Smooth muscle cell (in vitro differentiated cells): ENCODE measurements at regions not wholly inside any gene's neighbourhood (a gene's known extent, or its start where the extent isn't known, plus 50 kb on each side); places are given as distances from the start of the nearest gene placed in this dataset.
A peak's percentile ranks its signal among the peaks of the same experiment; 100 is the strongest.

Source experiments
- DNase-seq: peaks from one replicate; lab custom pipeline; 2025; ENCODE audit not compliant: unreplicated experiment; lab: John Stamatoyannopoulos, UW
- H2AFZ ChIP-seq: fragments of 200-600 bp; sonication (generic); 2 replicates; pipeline ENCODE4 v1.6.0; 2016; ENCODE audit warnings: antibody characterized with exemption, low read depth, mild to moderate bottlenecking
- H3F3A ChIP-seq: fragments of 200-600 bp; sonication (generic); 2 replicates; pipeline ENCODE4 v1.6.0; 2017; ENCODE audit warnings: antibody characterized with exemption, low read depth
- H3K27ac ChIP-seq: fragments of 200-600 bp; sonication (generic); 2 replicates; pipeline ENCODE4 v1.5.1; 2016; ENCODE audit warnings: low read depth, mild to moderate bottlenecking
- H3K27me3 ChIP-seq: fragments of 200-600 bp; sonication (generic); 2 replicates; pipeline ENCODE4 v1.6.1; 2016; ENCODE audit warnings: low read depth, mild to moderate bottlenecking
- H3K36me3 ChIP-seq: fragments of 200-600 bp; sonication (generic); 2 replicates; pipeline ENCODE4 v1.5.1; 2016; ENCODE audit warnings: low read depth
- H3K4me1 ChIP-seq: fragments of 200-600 bp; sonication (generic); 2 replicates; pipeline ENCODE4 v1.5.1; 2016; ENCODE audit warnings: low read depth
- H3K4me2 ChIP-seq: fragments of 200-600 bp; sonication (generic); 2 replicates; pipeline ENCODE4 v1.6.0; 2016; ENCODE audit warnings: mild to moderate bottlenecking
- H3K4me3 ChIP-seq: fragments of 200-600 bp; sonication (generic); 2 replicates; pipeline ENCODE4 v1.5.1; 2016; ENCODE audit warnings: mild to moderate bottlenecking
- H3K79me2 ChIP-seq: fragments of 200-600 bp; sonication (generic); 2 replicates; pipeline ENCODE4 v1.6.0; 2016; ENCODE audit warnings: low read depth, mild to moderate bottlenecking
- H3K9ac ChIP-seq: fragments of 200-600 bp; sonication (generic); 2 replicates; pipeline ENCODE4 v1.6.0; 2016; ENCODE audit warnings: low read depth
- H3K9me3 ChIP-seq: fragments of 200-600 bp; sonication (generic); replicated peaks from 2 replicates; pipeline ENCODE4 v1.5.1; 2016; ENCODE audit warnings: low read depth
- H4K20me1 ChIP-seq: fragments of 200-600 bp; sonication (generic); 2 replicates; pipeline ENCODE4 v1.6.0; 2016; ENCODE audit warnings: low read depth
- WGBS: methylation state at CpG from one replicate; pipeline ENCODE4 v1.1.7; 2016; ENCODE audit warnings: low lambda C conversion rate; 5-methylcytosine and 5-hydroxymethylcytosine counted together
- TF ChIP-seq, protein P1 (sequence below): fragments of 200-600 bp; sonication (generic); IDR thresholded peaks from 2 replicates; pipeline ENCODE4 v1.5.1; 2017; ENCODE audit warnings: borderline replicate concordance, mild to moderate bottlenecking, antibody characterized with exemption; ENCODE audit not compliant: insufficient read depth, poor library complexity, severe bottlenecking

DNA sequence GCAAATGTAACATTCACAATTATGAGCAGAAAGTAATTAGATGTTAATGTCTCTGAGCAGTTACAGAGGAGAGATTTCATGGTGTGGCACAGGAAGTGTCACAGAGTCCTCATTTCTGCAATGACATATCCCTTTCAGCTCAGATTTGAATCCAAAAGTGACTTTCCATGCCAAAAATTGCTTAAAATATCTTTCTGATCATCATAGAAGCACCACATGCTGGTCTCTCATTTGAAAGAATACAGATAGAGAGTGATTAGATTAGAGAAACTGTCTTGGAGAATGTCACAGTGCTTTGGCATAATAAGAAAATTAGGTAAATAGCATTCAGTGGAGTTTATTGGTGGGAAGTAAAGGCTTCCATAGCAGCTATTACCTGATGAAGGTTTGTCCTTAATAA, 383.4 kb upstream of the CDH2 start:
- no peaks in the 10 kb centered on the region for H3K9me3 ChIP-seq
- no peak overlapping the region for H2AFZ ChIP-seq
- DNase-seq: no peak
- H3K9ac ChIP-seq: no peak overlapping the region
- H3F3A ChIP-seq: no peaks in the 10 kb centered on the region
- H3K27ac ChIP-seq: no peak overlapping the region
- H3K36me3 ChIP-seq: no peaks in the 10 kb centered on the region
- no peaks in the 10 kb centered on the region for H4K20me1 ChIP-seq
- H3K27me3 ChIP-seq: no peaks in the 10 kb centered on the region
- no peak overlapping the region for H3K4me2 ChIP-seq
- TF ChIP-seq, protein P1, sequence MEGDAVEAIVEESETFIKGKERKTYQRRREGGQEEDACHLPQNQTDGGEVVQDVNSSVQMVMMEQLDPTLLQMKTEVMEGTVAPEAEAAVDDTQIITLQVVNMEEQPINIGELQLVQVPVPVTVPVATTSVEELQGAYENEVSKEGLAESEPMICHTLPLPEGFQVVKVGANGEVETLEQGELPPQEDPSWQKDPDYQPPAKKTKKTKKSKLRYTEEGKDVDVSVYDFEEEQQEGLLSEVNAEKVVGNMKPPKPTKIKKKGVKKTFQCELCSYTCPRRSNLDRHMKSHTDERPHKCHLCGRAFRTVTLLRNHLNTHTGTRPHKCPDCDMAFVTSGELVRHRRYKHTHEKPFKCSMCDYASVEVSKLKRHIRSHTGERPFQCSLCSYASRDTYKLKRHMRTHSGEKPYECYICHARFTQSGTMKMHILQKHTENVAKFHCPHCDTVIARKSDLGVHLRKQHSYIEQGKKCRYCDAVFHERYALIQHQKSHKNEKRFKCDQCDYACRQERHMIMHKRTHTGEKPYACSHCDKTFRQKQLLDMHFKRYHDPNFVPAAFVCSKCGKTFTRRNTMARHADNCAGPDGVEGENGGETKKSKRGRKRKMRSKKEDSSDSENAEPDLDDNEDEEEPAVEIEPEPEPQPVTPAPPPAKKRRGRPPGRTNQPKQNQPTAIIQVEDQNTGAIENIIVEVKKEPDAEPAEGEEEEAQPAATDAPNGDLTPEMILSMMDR: no peak
- H3K79me2 ChIP-seq: no peaks in the 10 kb centered on the region
- no peak overlapping the region for H3K4me3 ChIP-seq
- no peaks in the 10 kb centered on the region for H3K4me1 ChIP-seq

GRCh38 chr18:28559511-28559910, 382.6 kb upstream of the CDH2 start:
- Histone ChIP-seq H3K4me3 (no peak overlapping the region), H3K4me2 (no peak overlapping the region), H3K27ac (no peak overlapping the region), H3K9ac (no peak overlapping the region), H2AFZ (no peak overlapping the region), H3K4me1 (no peaks in the 10 kb centered on the region), H3K27me3 (no peaks in the 10 kb centered on the region), H3K36me3 (no peaks in the 10 kb centered on the region), H3K9me3 (no peaks in the 10 kb centered on the region), H4K20me1 (no peaks in the 10 kb centered on the region), H3K79me2 (no peaks in the 10 kb centered on the region), H3F3A (no peaks in the 10 kb centered on the region)
- no peak for DNase-seq
- TF ChIP-seq, protein P1: no peak
- WGBS: 90% methylated on average over 1 of the region's 1 CpG

GRCh38 chr18:28541934-28542333, 365.0 kb upstream of the CDH2 start:
- DNase-seq: no peak

More at GRCh38 chr18:28541934-28542333, 365.0 kb upstream of the CDH2 start:
- H3K36me3 ChIP-seq: no peaks in the 10 kb centered on the region
- peaks cover 7% of the 10 kb centered on the region for H3K4me1 ChIP-seq
- TF ChIP-seq, protein P1: no peak
- no peaks in the 10 kb centered on the region for H3K9me3 ChIP-seq
- H3K9ac ChIP-seq: no peak overlapping the region
- no peak overlapping the region for H3K4me3 ChIP-seq
- peak overlapping the region; percentile 16 for H3K4me2 ChIP-seq
- H4K20me1 ChIP-seq: no peaks in the 10 kb centered on the region
- H3K27ac ChIP-seq: no peak overlapping the region
- H3K27me3 ChIP-seq: no peaks in the 10 kb centered on the region
- H2AFZ ChIP-seq: peak overlapping the region; percentile 89
- H3K79me2 ChIP-seq: no peaks in the 10 kb centered on the region
- 69% methylated on average over 4 of the region's 4 CpGs for WGBS
- H3F3A ChIP-seq: peaks cover 7% of the 10 kb centered on the region
